CD14-positive monocyte (primary cell): ENCODE measurements at regions not wholly inside any gene's neighbourhood (a gene's known extent, or its start where the extent isn't known, plus 50 kb on each side); places are given as distances from the start of the nearest gene placed in this dataset.

Source experiments
- DNase-seq, 3 donors: peaks; one replicate each; pipeline ENCODE4 v3.0.0-alpha.2; 2011 to 2022
- H2AFZ ChIP-seq: 2 replicates; pipeline ENCODE4 v1.6.0; 2012; ENCODE audit warnings: mild to moderate bottlenecking, low read depth, low read length, inconsistent platforms; ENCODE audit not compliant: insufficient read depth, poor library complexity, severe bottlenecking
- H3K27ac ChIP-seq, 2 donors: 1 replicate in 1 of 2; 2 replicates in 1 of 2; pipeline ENCODE4 v1.5.1; 2012 to 2013; ENCODE audit warnings: low read length in 2 of 2, control low read depth in 1 of 2, inconsistent platforms in 1 of 2, low read depth in 1 of 2, mild to moderate bottlenecking in 1 of 2
- H3K27me3 ChIP-seq, 2 donors: one replicate each; pipeline versions ENCODE4 v1.6.0 to v1.6.1; 2011 to 2013; ENCODE audit warnings: low read length in 2 of 2; ENCODE audit not compliant: control insufficient read depth in 2 of 2, insufficient read depth in 2 of 2
- H3K36me3 ChIP-seq, 2 donors: replicated peaks in 1 of 2; 1 replicate in 1 of 2; 2 replicates in 1 of 2; pipeline versions ENCODE4 v1.5.1 to v1.6.1; 2012 to 2013; ENCODE audit warnings: low read length in 2 of 2, control low read depth in 1 of 2, inconsistent platforms in 1 of 2, mild to moderate bottlenecking in 1 of 2; ENCODE audit not compliant: insufficient read depth in 2 of 2, control insufficient read depth in 1 of 2
- H3K4me1 ChIP-seq, 2 donors: 1 replicate in 1 of 2; 2 replicates in 1 of 2; pipeline versions ENCODE4 v1.5.1 to v1.6.1; 2012 to 2013; ENCODE audit warnings: low read length in 2 of 2, control low read depth in 1 of 2, inconsistent platforms in 1 of 2, mild to moderate bottlenecking in 1 of 2, moderate library complexity in 1 of 2; ENCODE audit not compliant: insufficient read depth in 2 of 2, control insufficient read depth in 1 of 2
- H3K4me2 ChIP-seq: replicated peaks from 2 replicates; pipeline ENCODE3; 2012; ENCODE audit warnings: low read length, moderate library complexity, mild to moderate bottlenecking; ENCODE audit not compliant: poor library complexity, severe bottlenecking; ENCODE audit errors: extremely low read depth
- H3K4me3 ChIP-seq, 3 experiments: fragments of 200-600 bp in 1 of 3; sonication (generic) in 1 of 3; replicated peaks in 1 of 3; 1 replicate in 2 of 3; 2 replicates in 1 of 3; pipeline ENCODE4 v1.5.1; 2011 to 2013; ENCODE audit warnings: low read length in 3 of 3, mild to moderate bottlenecking in 3 of 3, control low read depth in 2 of 3, low read depth in 2 of 3, inconsistent platforms in 1 of 3, moderate library complexity in 1 of 3
- H3K79me2 ChIP-seq: 2 replicates; pipeline ENCODE4 v1.6.0; 2012; ENCODE audit warnings: mild to moderate bottlenecking, control low read depth, inconsistent platforms, low read length, moderate library complexity; ENCODE audit not compliant: insufficient read depth
- H3K9ac ChIP-seq: 2 replicates; pipeline ENCODE4 v1.6.0; 2017; ENCODE audit warnings: low read length, mild to moderate bottlenecking; ENCODE audit not compliant: insufficient read depth, poor library complexity, severe bottlenecking
- H3K9me3 ChIP-seq, 2 donors: replicated peaks in 1 of 2; 1 replicate in 1 of 2; 2 replicates in 1 of 2; pipeline versions ENCODE4 v1.5.1 to v1.6.1; 2012 to 2013; ENCODE audit warnings: low read length in 2 of 2, control low read depth in 1 of 2; ENCODE audit not compliant: control insufficient read depth in 1 of 2, insufficient read depth in 1 of 2
- H4K20me1 ChIP-seq: 2 replicates; pipeline ENCODE4 v1.6.0; 2012; ENCODE audit warnings: mild to moderate bottlenecking, low read length, control low read depth, moderate library complexity; ENCODE audit not compliant: insufficient read depth
- H3K27ac Mint-ChIP-seq, 7 donors: one replicate each; pipeline ENCODE4 v1.8.0; 2020; ENCODE audit warnings: mild to moderate bottlenecking in 7 of 7, mixed read lengths in 7 of 7, moderate library complexity in 6 of 7, inconsistent platforms in 2 of 7
- H3K27me3 Mint-ChIP-seq, 3 donors: one replicate each; pipeline ENCODE4 v1.8.0; 2021 to 2022; ENCODE audit warnings: low read depth in 3 of 3, mild to moderate bottlenecking in 3 of 3, mixed read lengths in 3 of 3, moderate library complexity in 3 of 3, inconsistent platforms in 1 of 3
- H3K36me3 Mint-ChIP-seq, 2 donors: one replicate each; pipeline ENCODE4 v1.8.0; 2020; ENCODE audit warnings: mixed read lengths in 2 of 2, inconsistent platforms in 1 of 2, mild to moderate bottlenecking in 1 of 2
- H3K4me1 Mint-ChIP-seq: one replicate; pipeline ENCODE4 v1.8.0; 2020; ENCODE audit warnings: mild to moderate bottlenecking, mixed read lengths
- H3K4me3 Mint-ChIP-seq, 2 donors: one replicate each; pipeline ENCODE4 v1.8.0; 2020; ENCODE audit warnings: mild to moderate bottlenecking in 2 of 2, mixed read lengths in 2 of 2, moderate library complexity in 1 of 2
- H3K9me3 Mint-ChIP-seq, 7 donors: one replicate each; pipeline ENCODE4 v1.8.0; 2020 to 2022; ENCODE audit warnings: mixed read lengths in 7 of 7, mild to moderate bottlenecking in 6 of 7, moderate library complexity in 6 of 7, inconsistent platforms in 2 of 7
- CTCF ChIP-seq: fragments of 200-600 bp; IDR thresholded peaks from one replicate; pipeline ENCODE4 v1.8.0; 2022; ENCODE audit warnings: antibody characterized with exemption, mild to moderate bottlenecking
- WGBS: methylation state at CpG from one replicate; pipeline ENCODE4 v1.1.5; 2013; ENCODE audit warnings: missing lambda C conversion rate; ENCODE audit not compliant: insufficient coverage; 5-methylcytosine and 5-hydroxymethylcytosine counted together
- intact Hi-C, 2 donors: fragments of 100-400 bp; cut with micrococcal nuclease; formaldehyde crosslinking; loops; one replicate each; pipeline versions ENCODE4 v1.15.0 to v1.15.1; 2023

DNA sequence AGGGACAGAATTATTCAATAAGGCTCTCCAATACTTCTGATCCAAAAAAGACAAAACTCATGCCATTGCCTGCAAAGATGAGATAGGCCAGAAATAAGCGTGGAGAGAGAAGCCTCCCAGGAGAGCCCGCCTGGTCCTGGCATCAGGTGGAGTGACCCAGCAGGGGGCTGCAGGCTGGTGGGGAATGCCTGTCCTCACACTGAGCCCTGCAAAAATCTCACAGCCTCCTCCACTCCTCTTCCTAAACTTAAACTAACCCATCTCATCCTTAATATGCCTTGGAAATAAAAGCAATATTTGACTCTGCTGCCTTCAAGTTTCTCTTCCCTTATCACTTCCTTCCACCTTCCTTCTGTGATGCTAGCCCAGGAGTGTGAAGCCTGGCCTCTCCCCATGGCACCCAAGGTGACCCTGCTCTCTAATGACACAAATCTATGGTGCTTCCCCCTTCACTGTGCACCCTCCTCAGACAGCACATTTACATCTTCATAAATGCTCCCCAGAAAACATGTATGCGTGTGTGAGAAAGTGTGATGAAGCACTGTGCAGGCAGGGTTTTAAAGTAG lies 218.4 kb downstream of the ANAPC1 start:
- H3K27me3 Mint-ChIP-seq, result peaks cover 0 to 5% (median under 1%) of the 10 kb centered on the region in 3 donors
- no peak overlapping the region for H3K4me3 Mint-ChIP-seq

DNA sequence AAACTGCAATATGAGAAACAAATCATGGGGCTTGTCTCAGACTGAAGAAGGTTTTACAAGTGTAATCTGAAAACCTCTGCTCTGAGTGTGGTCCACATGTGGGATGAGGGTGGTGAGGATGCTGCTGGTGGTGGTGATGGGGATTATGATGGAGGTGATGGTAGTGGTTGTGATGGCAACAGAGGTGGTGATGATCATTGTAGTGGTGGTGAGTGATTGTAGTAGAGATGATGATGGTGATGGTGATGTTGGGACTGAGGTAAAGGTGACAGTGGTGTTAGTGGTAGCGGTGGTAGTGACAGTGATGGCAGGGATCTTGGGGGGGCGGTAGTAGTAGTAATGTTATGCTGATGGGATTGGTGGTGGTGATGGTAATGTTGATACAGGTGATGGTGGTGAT lies 217.8 kb downstream of the ANAPC1 start:
- no peaks in the 10 kb centered on the region for H3K9me3 ChIP-seq
- Mint-ChIP-seq H3K36me3 (peaks cover 0 to 12% of the 10 kb centered on the region in 2 donors), H3K9me3 (peaks cover 0 to under 1% (median 0%) of the 10 kb centered on the region in 7 donors), H3K4me1 (peaks cover 56% of the 10 kb centered on the region), H3K27ac (no peak overlapping the region), H3K4me3 (no peak overlapping the region), H3K27me3 (peaks cover 0 to 5% (median 0%) of the 10 kb centered on the region in 3 donors)
- no peak for TF ChIP-seq CTCF
- H3K27ac ChIP-seq, result peak overlapping the region in 1 of 2 donors; percentile 1
- H4K20me1 ChIP-seq, result no peaks in the 10 kb centered on the region
- DNase-seq, result no peak
- H3K4me1 ChIP-seq, result peaks cover 51 to 79% of the 10 kb centered on the region in 2 donors
- peak overlapping the region; percentile 22 for H3K4me2 ChIP-seq
- H3K4me3 ChIP-seq, result no peak overlapping the region
- H3K27me3 ChIP-seq, result no peaks in the 10 kb centered on the region
- intact Hi-C loops, result no loop called here
- H3K79me2 ChIP-seq, result no peaks in the 10 kb centered on the region
- H3K9ac ChIP-seq, result no peak overlapping the region
- 100% methylated on average over 2 of the region's 2 CpGs for WGBS
- no peak overlapping the region for H2AFZ ChIP-seq
- no peaks in the 10 kb centered on the region for H3K36me3 ChIP-seq

More for the DNA sequence above, 218.4 kb downstream of the ANAPC1 start:
- whole genome bisulfite sequencing, result no CpG with 5 or more reads among the region's 3 CpGs
- intact Hi-C loops, result no loop called here
- H3K9ac ChIP-seq, result no peak overlapping the region
- no peaks in the 10 kb centered on the region for H4K20me1 ChIP-seq
- DNase-seq, result peak; percentile 36 to 65 (median 45)
- TF ChIP-seq CTCF, result no peak
- Mint-ChIP-seq H3K36me3 (peaks cover 4 to 15% of the 10 kb centered on the region in 2 donors), H3K27ac (no peak overlapping the region), H3K9me3 (peaks cover 0 to 3% (median 0%) of the 10 kb centered on the region in 7 donors), H3K4me1 (peaks cover 56% of the 10 kb centered on the region)
- H3K36me3 ChIP-seq, result no peaks in the 10 kb centered on the region
- peak overlapping the region; percentile 1 to 16 for H3K27ac ChIP-seq
- H3K27me3 ChIP-seq, result no peaks in the 10 kb centered on the region
- H3K4me1 ChIP-seq, result peaks cover 48 to 79% of the 10 kb centered on the region in 2 donors
- peak overlapping the region in 1 of 3 experiments; percentile 29 for H3K4me3 ChIP-seq
- H2AFZ ChIP-seq, result no peak overlapping the region
- H3K9me3 ChIP-seq, result no peaks in the 10 kb centered on the region
- peak overlapping the region; percentile 22 for H3K4me2 ChIP-seq
- H3K79me2 ChIP-seq, result no peaks in the 10 kb centered on the region
